Neuronal stem cell (in vitro differentiated cells): ENCODE measurements at regions not wholly inside any gene's neighbourhood (a gene's known extent, or its start where the extent isn't known, plus 50 kb on each side); places are given as distances from the start of the nearest gene placed in this dataset.

ENCODE experiments used
- DNase-seq: peaks from one replicate; pipeline ENCODE4 v3.0.0-alpha.2; 2013; ENCODE audit warnings: low spot score
- H2AFZ ChIP-seq: one replicate; pipeline ENCODE4 v1.6.1; 2013; ENCODE audit warnings: mild to moderate bottlenecking, low read length, inconsistent platforms
- H2AK5ac ChIP-seq: 2 replicates; pipeline ENCODE4 v1.6.1; 2013; ENCODE audit warnings: low read depth, mild to moderate bottlenecking, inconsistent platforms, low read length, moderate library complexity, mixed read lengths
- H2BK120ac ChIP-seq: 2 replicates; pipeline ENCODE4 v1.6.1; 2013; ENCODE audit warnings: low read depth, mild to moderate bottlenecking, inconsistent platforms, low read length, moderate library complexity, mixed read lengths
- H2BK12ac ChIP-seq: one replicate; pipeline ENCODE4 v1.6.1; 2013; ENCODE audit warnings: low read length, inconsistent platforms
- H2BK15ac ChIP-seq: 2 replicates; pipeline ENCODE4 v1.6.1; 2013; ENCODE audit warnings: mild to moderate bottlenecking, low read length, inconsistent platforms, mixed read lengths
- H2BK5ac ChIP-seq: one replicate; pipeline ENCODE4 v1.6.1; 2013; ENCODE audit warnings: inconsistent platforms, mild to moderate bottlenecking, low read length, moderate library complexity
- H3K14ac ChIP-seq: one replicate; pipeline ENCODE4 v1.6.1; 2013; ENCODE audit warnings: low read length, inconsistent platforms
- H3K18ac ChIP-seq: 2 replicates; pipeline ENCODE4 v1.6.1; 2013; ENCODE audit warnings: low read length, inconsistent platforms
- H3K23ac ChIP-seq: 2 replicates; pipeline ENCODE4 v1.6.1; 2013; ENCODE audit warnings: low read depth, mild to moderate bottlenecking, mixed read lengths, low read length, inconsistent platforms; ENCODE audit not compliant: poor library complexity
- H3K27ac ChIP-seq: replicated peaks from 3 replicates; pipeline ENCODE4 v1.5.1; 2013; ENCODE audit warnings: low read length, inconsistent platforms
- H3K27me3 ChIP-seq, 3 experiments: 2 replicates each; pipeline ENCODE4 v1.6.1; 2013; ENCODE audit warnings: low read length in 3 of 3, mild to moderate bottlenecking in 2 of 3, inconsistent platforms in 1 of 3, low read depth in 1 of 3, mixed read lengths in 1 of 3, moderate library complexity in 1 of 3; ENCODE audit not compliant: control insufficient read depth in 3 of 3, insufficient read depth in 3 of 3
- H3K36me3 ChIP-seq, 2 donors: replicated peaks in 1 of 2; 2 replicates each; pipeline ENCODE4 v1.6.1; 2013; ENCODE audit warnings: low read length in 2 of 2; ENCODE audit not compliant: control insufficient read depth in 2 of 2, insufficient read depth in 2 of 2
- H3K4ac ChIP-seq: 2 replicates; pipeline ENCODE4 v1.6.1; 2013; ENCODE audit warnings: inconsistent platforms, mild to moderate bottlenecking, low read length, moderate library complexity
- H3K4me1 ChIP-seq, 2 donors: 1 replicate in 1 of 2; 2 replicates in 1 of 2; pipeline ENCODE4 v1.6.1; 2013; ENCODE audit warnings: low read length in 2 of 2, low read depth in 1 of 2; ENCODE audit not compliant: control insufficient read depth in 2 of 2, insufficient read depth in 1 of 2
- H3K4me2 ChIP-seq: one replicate; pipeline ENCODE4 v1.6.1; 2013; ENCODE audit warnings: mild to moderate bottlenecking, low read length, inconsistent platforms; ENCODE audit not compliant: insufficient read depth, poor library complexity, severe bottlenecking
- H3K4me3 ChIP-seq, 2 donors: 2 replicates each; pipeline ENCODE4 v1.5.1; 2013; ENCODE audit warnings: low read length in 2 of 2, mild to moderate bottlenecking in 2 of 2, inconsistent platforms in 1 of 2, moderate library complexity in 1 of 2
- H3K79me1 ChIP-seq: one replicate; pipeline ENCODE4 v1.6.1; 2013; ENCODE audit warnings: low read depth, mild to moderate bottlenecking, inconsistent platforms, low read length, moderate library complexity
- H3K9ac ChIP-seq: one replicate; pipeline ENCODE4 v1.6.1; 2013; ENCODE audit warnings: mild to moderate bottlenecking, low read depth, low read length, inconsistent platforms; ENCODE audit not compliant: poor library complexity
- H3K9me3 ChIP-seq, 2 donors: replicated peaks in 1 of 2; 2 replicates each; pipeline versions ENCODE3 to v1.6.1; 2013; ENCODE audit warnings: low read length in 2 of 2, mild to moderate bottlenecking in 2 of 2, inconsistent platforms in 1 of 2, low read depth in 1 of 2, mixed read lengths in 1 of 2, moderate library complexity in 1 of 2; ENCODE audit not compliant: control insufficient read depth in 2 of 2, insufficient read depth in 1 of 2
- H4K8ac ChIP-seq: one replicate; pipeline ENCODE4 v1.6.1; 2013; ENCODE audit warnings: low read depth, mild to moderate bottlenecking, inconsistent platforms, low read length, moderate library complexity
- H4K91ac ChIP-seq: one replicate; pipeline ENCODE4 v1.6.1; 2013; ENCODE audit warnings: low read length, low read depth, mild to moderate bottlenecking, inconsistent platforms; ENCODE audit not compliant: poor library complexity
- WGBS, 2 donors: extraction: QIAGEN DNeasy Blood & Tissue Kit; methylation state at CpG; one replicate each; pipeline ENCODE4 v1.1.7; 2013; ENCODE audit warnings: missing lambda C conversion rate in 2 of 2, mixed read lengths in 1 of 2; ENCODE audit not compliant: insufficient read length in 2 of 2, insufficient replicate concordance in 1 of 2; ENCODE audit errors: extremely low coverage in 2 of 2; 5-methylcytosine and 5-hydroxymethylcytosine counted together

DNA sequence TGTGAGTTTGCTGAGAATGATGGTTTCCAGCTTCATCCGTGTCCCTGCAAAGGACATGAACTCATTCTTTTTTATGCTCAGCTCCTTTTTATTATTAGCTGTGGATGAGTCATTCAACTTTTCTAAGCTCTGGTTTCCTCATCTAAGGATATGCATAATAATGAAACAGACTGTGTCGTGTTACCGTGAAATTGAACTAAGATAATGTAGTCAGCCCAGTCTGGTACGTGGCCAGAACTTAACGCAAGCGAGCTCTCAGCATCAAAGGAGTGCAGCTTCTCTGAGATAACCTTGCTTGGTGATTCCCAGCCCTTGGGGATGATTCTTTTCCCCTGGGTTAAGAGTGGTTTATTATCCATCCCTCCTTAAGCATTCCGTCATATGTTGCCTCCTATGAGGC is 454.3 kb upstream of the EEF2KMT start:
- H3K4me2 ChIP-seq: no peak overlapping the region
- H2BK15ac ChIP-seq: no peak overlapping the region
- no peak overlapping the region for H3K23ac ChIP-seq
- no peaks in the 10 kb centered on the region for H3K79me1 ChIP-seq
- no peak overlapping the region for H3K27ac ChIP-seq
- no peaks in the 10 kb centered on the region for H3K4me1 ChIP-seq
- no peak overlapping the region for H4K91ac ChIP-seq
- H2BK12ac ChIP-seq: no peak overlapping the region
- DNase-seq: no peak
- no peaks in the 10 kb centered on the region for H3K27me3 ChIP-seq
- H3K9me3 ChIP-seq: no peaks in the 10 kb centered on the region
- no peak overlapping the region for H3K14ac ChIP-seq
- no CpG with 5 or more reads among the region's 7 CpGs for WGBS, 2 donors
- no peak overlapping the region for H2AFZ ChIP-seq
- H3K18ac ChIP-seq: no peak overlapping the region
- H3K9ac ChIP-seq: no peak overlapping the region
- H3K36me3 ChIP-seq: no peaks in the 10 kb centered on the region
- no peak overlapping the region for H2BK5ac ChIP-seq
- no peak overlapping the region for H3K4me3 ChIP-seq
- H3K4ac ChIP-seq: no peak overlapping the region
- H2AK5ac ChIP-seq: no peak overlapping the region
- H4K8ac ChIP-seq: no peak overlapping the region
- no peak overlapping the region for H2BK120ac ChIP-seq

DNA sequence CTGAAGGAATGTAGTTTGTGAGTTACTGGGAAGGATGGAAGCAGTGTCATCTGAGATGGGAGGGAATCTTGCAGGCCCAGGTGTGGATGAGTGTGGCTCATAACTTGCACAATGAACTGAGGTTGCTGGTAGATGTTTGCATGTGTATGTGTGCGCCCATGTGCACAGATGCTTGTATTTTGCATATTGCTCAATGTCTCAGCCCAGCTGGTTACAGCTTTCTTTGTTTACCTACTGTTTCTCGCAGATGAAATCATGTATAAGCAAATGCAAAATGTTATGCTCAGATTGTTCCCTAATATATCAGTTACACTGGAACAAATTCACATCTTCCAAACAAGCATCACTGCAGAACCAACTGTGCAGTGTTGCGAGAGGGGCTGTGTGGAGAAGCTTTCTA is 452.2 kb upstream of the EEF2KMT start:
- Histone ChIP-seq H3K18ac (no peak overlapping the region), H2BK120ac (no peak overlapping the region), H3K79me1 (no peaks in the 10 kb centered on the region), H3K27me3 (no peaks in the 10 kb centered on the region), H2BK12ac (no peak overlapping the region), H2AFZ (no peak overlapping the region), H2AK5ac (no peak overlapping the region), H3K4me2 (no peak overlapping the region), H3K9me3 (no peaks in the 10 kb centered on the region), H2BK15ac (no peak overlapping the region), H3K9ac (no peak overlapping the region), H3K14ac (no peak overlapping the region), H4K8ac (no peak overlapping the region), H3K4ac (no peak overlapping the region), H3K36me3 (no peaks in the 10 kb centered on the region), H3K4me3 (no peak overlapping the region), H3K27ac (no peak overlapping the region), H4K91ac (no peak overlapping the region), H3K23ac (no peak overlapping the region), H3K4me1 (no peaks in the 10 kb centered on the region), H2BK5ac (no peak overlapping the region)
- DNase-seq: no peak
- WGBS, 2 donors: no CpG with 5 or more reads among the region's 3 CpGs

DNA sequence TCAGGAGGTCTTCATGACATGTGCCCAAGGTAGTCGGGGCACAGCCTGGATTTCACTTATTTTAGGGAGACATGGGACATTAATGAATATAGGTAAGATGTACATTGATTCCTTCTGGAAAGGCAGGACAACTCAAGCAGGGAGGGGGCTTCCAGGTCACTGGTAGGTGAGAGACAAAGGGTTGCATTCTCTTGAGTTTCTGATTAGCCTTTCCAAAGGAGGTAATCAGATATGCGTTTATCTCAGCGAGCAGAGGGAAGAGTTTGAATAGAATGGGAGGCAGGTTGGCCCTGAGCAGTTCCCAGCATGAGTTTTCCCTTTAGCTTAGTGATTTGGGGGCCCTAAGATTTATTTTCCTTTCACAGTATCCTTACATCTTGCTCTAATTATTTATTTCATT is 443.8 kb upstream of the EEF2KMT start:
- H3K79me1 ChIP-seq: no peaks in the 10 kb centered on the region
- no peaks in the 10 kb centered on the region for H3K36me3 ChIP-seq
- no peak overlapping the region for H4K91ac ChIP-seq
- H2BK5ac ChIP-seq: no peak overlapping the region
- no peak for DNase-seq
- H3K4me3 ChIP-seq: no peak overlapping the region
- H3K9me3 ChIP-seq: no peaks in the 10 kb centered on the region
- no peak overlapping the region for H3K4ac ChIP-seq
- no peak overlapping the region for H2BK120ac ChIP-seq
- no peak overlapping the region for H2AK5ac ChIP-seq
- H2BK12ac ChIP-seq: no peak overlapping the region
- H3K14ac ChIP-seq: no peak overlapping the region
- H4K8ac ChIP-seq: no peak overlapping the region
- no peak overlapping the region for H2AFZ ChIP-seq
- WGBS, 2 donors: no CpG with 5 or more reads among the region's 3 CpGs
- no peak overlapping the region for H3K9ac ChIP-seq
- H3K18ac ChIP-seq: no peak overlapping the region
- H3K27me3 ChIP-seq: no peaks in the 10 kb centered on the region
- H3K4me1 ChIP-seq: peaks cover 0 to 3% of the 10 kb centered on the region in 2 donors
- H3K4me2 ChIP-seq: no peak overlapping the region
- H2BK15ac ChIP-seq: no peak overlapping the region
- H3K23ac ChIP-seq: no peak overlapping the region
- H3K27ac ChIP-seq: no peak overlapping the region

DNA sequence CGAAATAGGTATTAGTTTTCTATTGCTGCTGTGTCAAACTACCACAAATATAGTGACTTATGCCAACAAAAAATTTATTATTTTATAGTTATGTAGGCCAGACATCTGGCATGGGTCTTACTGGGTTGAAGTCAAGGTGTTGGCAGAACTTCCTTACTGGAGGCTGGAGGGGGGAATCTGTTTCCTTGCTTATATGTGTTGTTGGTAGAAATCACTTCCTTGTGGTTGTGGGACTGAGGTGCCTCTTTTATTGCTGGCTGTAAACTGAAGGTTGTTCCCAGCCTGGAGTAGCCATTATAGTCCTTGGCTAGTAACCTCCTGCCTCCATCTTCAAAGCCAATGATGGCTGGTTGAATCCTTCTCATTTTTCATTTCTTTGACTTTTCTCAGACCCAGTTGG is 439.8 kb upstream of the EEF2KMT start:
- no peaks in the 10 kb centered on the region for H3K27me3 ChIP-seq
- H3K4ac ChIP-seq: no peak overlapping the region
- H2AK5ac ChIP-seq: no peak overlapping the region
- H2BK120ac ChIP-seq: no peak overlapping the region
- no peak overlapping the region for H3K4me2 ChIP-seq
- H2AFZ ChIP-seq: no peak overlapping the region
- H3K4me1 ChIP-seq: peaks cover 0 to 3% of the 10 kb centered on the region in 2 donors
- DNase-seq: no peak
- H3K27ac ChIP-seq: no peak overlapping the region
- H3K9me3 ChIP-seq: no peaks in the 10 kb centered on the region
- no peak overlapping the region for H4K8ac ChIP-seq
- no peak overlapping the region for H2BK12ac ChIP-seq
- no peak overlapping the region for H3K4me3 ChIP-seq
- no peak overlapping the region for H3K18ac ChIP-seq
- no peaks in the 10 kb centered on the region for H3K79me1 ChIP-seq
- H2BK5ac ChIP-seq: no peak overlapping the region
- no CpG with 5 or more reads among the region's 1 CpG for WGBS, 2 donors
- no peak overlapping the region for H3K14ac ChIP-seq
- no peak overlapping the region for H4K91ac ChIP-seq
- no peak overlapping the region for H2BK15ac ChIP-seq
- H3K9ac ChIP-seq: no peak overlapping the region
- no peak overlapping the region for H3K23ac ChIP-seq
- H3K36me3 ChIP-seq: no peaks in the 10 kb centered on the region
